ENCODE measurements at regions not wholly inside any gene's neighbourhood (a gene's known extent, or its start where the extent isn't known, plus 50 kb on each side); places are given as distances from the start of the nearest gene placed in this dataset.
A peak's percentile ranks its signal among the peaks of the same experiment; 100 is the strongest.

DNA sequence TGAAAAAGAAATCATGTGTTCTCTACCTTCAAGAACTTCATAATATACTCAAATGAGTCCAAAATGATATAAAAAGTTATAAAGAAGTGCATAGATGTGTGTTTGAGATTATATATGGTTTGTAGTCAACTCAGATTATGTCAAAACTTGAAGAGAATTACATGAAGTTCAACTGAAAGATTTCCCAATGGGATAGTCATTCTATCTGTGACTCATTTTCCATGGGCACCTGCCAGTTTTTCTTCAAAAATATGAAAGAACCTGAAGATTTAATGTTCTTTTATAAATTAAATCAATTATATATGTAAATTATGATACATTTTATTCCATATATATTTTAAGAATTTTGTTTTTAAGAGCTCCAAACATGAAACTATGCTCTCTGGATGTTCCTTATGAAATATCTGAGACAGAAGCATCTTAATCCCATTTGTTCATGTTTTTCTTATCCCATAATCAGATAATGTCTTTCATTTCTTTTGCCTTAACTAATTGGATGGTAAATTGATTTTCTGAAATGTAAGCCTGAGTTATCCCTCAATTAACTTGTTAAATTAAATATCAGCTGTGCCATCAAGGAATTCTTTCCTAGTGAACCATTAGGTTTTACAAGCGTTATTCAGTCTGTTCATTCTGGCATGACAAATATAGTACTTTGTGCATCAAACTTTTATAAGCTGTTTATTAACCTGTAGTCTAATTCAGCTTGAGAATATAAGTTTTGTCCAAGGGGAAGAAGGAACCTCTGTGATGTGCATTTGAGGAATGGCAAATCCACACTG, 387.1 kb downstream of the IPMK start:
- DNase-seq (ENCODE audit: low read depth): no peak

DNA sequence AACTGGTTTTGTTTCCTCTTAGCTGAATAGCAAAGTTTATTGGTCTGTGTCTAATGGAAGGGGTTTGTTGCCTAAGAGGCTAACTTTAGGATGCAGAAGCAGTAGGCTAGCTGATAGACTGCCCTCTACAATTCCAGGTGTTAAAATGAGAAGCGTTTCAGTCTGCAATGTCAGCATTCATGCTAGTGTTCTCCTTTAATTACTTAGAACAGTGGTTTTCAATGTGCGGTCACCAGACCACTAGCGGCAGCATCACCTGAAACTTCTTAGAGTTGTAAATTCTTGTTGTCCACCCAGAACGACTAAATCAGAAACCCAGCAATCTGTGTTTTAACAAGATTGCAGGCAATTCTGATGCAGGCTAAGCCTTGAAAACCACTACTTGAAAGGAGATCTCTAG, 392.9 kb downstream of the IPMK start:
- DNase-seq (ENCODE audit: low read depth): no peak

DNA sequence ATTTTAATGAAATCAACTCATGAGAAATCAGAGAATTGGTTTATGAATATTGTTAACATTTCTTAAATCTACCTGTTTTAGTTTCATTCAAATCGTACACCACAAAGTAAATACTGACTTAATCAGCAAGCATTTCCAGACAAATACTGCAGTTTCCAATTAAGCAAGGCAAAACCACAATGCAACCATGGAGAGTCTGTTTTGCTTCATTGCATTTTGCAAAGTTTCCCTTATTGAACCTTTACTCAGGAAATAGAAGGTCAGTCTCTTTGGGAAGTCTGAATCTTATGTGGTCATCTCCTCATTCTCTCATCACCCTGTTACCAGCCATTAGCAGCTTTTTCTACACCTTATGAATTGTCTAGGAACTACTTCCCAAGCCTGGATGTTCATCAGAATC, 400.5 kb downstream of the IPMK start:
- no peak for DNase-seq (ENCODE audit: low read depth)

DNA sequence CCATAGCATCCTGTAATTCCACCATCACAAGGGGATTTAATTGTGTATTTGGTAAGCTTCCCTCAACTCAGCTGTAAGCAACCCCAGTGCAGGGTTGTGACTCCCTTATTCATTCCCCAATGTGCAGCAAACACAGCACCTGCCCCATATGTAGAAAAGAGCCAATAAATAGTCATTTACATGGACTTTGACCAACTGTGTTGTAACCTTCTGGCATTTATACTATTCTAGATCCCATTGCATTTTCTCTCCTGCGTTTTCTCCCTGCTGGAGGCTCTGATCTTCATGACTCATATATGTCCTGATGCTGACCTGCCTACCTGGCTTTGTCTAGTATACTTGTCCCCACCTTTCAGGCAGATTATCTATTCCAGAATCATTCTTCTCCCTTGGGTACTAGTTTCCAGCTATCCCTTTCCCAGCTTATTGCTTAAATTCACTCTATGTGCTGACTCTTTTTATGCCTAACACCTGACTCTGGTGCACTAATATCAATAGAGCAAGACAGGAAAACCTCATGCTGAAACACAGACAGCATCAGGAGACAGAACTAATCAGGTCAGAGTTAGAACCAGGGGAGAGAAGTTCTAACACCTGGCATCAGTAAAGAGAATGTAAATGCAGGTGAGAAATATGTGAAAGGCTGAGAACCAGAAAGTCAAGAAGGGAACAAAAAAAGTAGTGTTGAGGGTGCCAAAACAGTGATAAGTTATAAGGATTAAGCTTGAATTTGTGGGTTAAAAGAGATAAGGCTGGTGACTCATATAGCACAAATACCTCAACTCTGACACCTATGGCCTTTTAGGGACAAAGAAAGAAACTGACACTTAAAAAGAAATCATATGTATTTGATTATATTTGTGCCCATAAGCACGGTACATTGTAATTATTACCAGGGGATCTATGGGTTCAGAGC, 402.7 kb downstream of the IPMK start:
- DNase-seq (ENCODE audit: low read depth): peak; percentile 4

DNA sequence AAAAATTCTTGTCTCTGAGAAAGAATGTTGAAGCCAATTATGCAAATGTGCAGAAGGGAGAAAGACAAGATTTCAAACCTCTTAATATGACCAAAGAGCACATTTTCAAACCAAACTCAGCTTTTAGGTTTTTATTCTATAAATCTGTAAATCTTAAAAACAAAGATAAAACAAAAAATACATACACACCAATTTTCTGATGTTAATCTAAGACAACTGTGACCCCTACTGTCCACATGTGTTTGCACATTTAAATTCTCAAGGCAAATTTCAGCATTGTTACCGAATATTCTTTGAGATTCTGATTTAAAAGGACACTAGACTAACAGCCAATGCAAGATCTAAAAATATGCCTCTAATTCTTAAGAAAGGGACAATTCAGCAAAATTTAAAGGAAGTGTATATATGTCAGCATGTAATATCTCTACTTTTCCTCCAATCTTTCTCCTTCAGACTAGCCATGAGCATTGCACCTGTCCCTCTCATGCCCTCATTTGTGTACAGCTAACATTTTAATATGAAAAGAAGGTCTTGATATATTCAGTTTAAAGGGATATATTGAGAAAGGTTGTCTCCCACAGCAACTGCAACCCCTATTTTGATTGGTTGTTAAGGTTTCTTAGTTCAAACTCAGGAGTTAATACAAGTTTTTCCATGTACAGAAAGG, 417.9 kb downstream of the IPMK start:
- DNase-seq (ENCODE audit: low read depth): no peak

DNA sequence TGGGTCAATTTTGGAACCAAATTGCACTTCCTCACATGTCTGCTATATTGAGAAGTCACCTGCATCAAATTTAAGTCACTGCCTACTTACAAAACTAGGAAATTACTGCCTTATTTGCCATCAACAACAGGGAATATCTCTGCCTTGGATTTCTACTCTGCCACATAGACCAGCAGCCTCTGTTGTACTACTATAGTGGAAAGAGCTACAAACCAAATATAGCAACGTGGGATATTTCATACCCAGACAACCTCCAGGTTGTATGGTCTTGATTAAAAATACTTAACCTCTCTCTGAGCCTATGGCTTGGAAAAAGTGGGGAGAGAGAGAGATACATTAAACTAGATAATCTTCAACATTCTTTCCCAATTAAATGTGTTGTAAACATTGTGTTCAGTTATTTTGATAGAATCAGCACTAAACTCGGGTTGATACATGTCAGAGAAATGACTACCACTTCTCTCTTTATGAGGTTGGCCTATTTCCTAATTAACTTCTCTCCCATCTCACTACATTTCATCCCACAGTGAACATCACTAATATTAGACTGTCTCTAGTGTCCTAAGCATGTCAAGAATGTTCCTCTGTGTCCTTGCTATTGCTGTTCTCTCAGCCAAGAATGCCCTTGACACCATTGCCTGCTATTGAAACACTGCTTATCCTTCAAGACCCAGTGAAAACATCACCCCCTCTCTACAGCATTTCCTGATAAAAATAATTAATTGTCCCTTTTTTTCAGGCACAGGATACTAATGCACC, 421.2 kb downstream of the IPMK start:
- no peak for DNase-seq (ENCODE audit: low read depth)

DNA sequence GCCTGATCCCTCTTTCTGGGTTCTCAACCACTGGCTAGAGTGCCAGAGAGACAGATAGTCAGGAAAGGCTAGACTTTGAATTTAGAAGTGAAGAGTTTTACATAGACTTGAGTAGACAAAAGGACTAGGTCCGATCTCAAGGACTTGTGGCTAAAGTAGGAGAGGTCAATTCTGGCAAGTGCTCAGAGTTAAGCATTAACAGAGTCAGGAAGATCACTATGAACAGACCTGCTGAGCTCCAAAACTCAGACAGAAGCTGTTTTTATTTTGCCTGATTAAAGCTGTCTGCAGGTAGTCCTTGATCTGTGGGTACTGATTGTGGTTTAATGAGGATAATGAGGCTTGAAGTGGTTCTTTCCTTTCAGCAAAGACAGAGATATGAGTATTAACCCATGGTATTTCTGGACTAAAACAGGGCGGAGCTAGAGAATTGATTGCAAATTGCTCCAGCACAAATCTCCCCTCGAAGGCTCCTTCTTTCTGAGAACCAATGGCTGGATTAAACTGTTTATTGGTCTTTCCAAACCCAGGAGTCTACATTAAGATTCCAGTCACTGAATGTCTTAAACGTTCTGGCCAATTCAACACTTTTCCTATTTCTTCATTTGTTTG, 423.2 kb downstream of the IPMK start:
- no peak for DNase-seq (ENCODE audit: low read depth)

DNA sequence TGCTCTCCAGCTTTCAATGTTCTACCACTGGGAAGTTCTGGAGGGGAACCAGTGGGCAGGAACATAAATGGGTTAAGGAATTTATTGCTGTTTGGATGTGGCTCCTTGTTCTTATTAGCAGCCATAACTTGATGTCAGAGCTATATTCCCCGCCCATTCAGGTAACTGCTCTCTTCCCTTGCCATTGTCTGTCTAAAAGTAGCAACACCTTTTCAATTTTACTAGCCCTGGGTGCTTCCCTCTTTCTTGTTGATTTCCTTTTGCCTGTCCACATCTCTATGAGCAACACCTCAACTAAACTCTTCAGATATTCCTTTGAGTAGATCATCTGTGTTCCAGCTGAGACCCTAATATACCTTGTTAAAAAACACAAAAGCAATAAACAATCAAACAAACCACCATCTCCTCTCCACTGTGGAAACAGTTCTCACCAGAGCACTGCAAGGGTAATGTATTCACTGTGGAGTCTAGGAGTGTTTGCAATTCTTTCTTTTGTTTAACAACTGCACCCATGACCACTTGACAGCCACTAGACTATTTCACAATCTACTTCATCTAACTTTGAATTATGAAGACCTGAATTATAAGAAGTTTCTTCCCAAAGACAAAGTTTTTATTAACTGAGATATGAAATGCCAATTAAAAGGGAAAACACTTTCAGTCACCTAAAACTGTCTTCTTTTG, 436.7 kb downstream of the IPMK start:
- no peak for DNase-seq (ENCODE audit: low read depth)

DNA sequence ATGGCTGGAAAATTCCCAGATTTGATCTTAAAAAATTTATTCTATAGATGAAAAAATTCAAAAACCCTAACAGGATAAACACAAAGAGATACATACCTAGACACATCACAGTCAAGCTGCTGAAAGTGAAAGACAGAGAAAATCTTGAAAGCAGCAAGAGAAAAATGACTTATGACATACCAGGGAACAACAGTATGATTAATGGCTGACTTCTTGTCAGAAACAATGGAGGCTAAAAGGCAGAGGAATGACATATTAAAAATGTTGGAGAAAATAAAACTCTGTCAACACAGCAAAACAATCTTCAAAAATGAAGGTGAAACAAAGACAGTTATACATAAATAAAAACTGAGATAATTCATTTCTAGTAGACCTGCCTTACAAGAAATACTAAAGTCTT, 442.7 kb downstream of the IPMK start:
- DNase-seq (ENCODE audit: low read depth): no peak

DNA sequence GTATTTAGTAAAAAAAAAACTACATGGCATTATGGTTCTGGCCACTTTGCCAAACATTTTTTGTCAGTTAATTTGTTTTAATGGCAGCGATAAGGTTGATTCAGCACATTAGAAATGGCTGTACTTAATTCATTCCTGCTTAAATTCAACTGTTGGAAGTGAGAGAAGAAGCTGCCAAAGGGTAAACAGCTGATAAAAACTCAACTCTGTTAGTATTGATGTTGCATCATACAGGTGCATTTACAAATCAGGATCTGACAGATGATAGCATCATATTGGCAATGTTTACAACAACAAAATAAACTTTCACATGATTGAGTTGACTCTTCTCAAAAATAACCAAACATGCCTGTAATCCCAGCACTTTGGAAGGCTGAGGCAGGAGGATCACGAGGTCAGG, 444.3 kb downstream of the IPMK start:
- DNase-seq (ENCODE audit: low read depth): no peak

DNA sequence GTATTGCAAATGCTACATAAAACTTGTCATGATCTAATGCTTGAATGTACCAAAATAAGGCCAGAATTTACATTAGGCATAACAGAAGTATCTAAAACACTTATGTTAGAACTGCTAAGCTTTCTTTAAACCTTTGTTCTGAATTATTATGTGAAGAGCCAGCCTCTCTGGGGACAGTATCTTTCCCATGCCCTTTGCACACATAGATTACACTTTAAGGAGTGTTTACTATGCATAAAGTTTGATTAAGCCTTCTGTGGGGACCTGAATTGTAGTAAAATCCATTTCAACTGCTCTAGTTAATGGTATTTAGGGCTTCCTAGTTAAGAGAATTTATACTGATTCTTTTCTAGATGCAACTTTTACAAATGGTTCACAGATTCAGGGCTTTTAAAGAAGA, 444.7 kb downstream of the IPMK start:
- no peak for DNase-seq (ENCODE audit: low read depth)

DNA sequence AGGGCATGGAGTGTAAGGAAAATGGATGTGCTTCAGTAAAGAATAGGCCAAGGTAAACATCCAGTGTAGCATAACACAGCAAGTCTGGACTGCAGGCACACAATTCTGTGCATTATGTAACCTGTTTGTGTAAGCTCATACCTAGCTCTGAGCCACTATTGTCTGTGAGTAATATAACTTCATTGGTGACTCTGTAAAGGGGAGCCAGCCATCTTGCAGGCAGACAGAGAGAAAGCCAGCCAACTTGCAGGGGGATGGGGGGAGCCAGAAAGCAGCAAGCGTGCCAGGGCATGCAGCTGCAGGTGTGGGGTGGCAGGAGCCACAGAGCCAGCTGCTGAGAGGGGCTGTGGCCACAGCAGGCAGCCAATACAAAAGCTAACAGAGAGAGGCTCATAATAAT, 449.2 kb downstream of the IPMK start:
- DNase-seq (ENCODE audit: low read depth): no peak

DNA sequence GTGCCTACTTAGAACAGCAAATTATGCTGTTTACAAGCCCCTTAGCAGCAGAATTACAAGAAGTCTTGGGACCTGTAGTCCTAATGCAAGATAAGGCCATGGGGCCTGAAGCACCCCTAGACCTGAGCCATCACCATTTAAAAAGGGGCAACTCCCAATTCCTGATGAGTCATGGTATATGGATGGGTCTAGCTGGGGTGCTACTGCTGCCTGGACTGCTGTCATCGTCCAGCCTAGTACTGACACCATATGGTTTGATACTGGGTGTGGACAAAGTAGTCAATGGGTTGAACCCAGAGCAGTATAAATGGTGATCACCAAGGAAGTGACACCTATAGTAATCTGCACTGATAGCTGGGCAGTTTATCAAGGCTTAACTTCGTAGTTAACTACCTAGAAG, 450.0 kb downstream of the IPMK start:
- no peak for DNase-seq (ENCODE audit: low read depth)

DNA sequence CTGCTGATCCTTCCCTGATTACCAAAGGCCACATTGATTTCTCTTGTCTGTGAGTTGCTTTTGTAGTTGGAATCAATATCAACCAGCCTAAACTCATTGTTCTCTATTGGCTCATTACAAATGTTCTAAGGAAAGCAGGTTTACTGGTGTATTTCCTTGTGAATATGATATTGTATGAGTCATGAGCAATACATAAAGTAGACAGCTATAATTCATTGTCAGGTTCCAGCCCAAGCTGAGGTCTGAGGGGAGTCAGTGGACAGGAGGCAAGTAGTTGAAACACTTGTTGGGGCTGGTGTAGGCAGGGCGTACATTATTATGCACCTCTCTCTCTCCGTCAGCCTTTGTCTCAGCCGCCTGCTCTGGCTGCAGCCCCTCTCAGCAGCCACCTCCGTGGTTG, 451.7 kb downstream of the IPMK start:
- no peak for DNase-seq (ENCODE audit: low read depth)

DNA sequence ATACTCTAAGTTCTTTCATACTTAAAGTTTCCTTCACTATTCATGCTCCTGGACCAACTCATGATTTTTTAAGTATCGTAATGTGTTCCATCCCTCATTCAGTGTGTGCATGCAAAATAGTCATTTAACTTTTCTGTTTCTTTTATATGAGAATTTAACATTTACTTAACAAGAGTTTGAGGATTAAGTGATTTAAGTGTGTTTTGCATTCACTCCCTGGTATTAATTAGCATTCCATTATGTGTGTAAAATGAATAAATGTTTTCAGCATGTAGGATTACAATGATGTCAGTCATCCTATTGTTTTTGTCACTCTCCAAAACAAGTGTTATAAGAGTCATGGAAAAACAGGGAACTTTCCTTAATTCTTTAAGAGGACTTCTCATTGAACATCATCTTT, 457.7 kb downstream of the IPMK start:
- DNase-seq (ENCODE audit: low read depth): no peak

DNA sequence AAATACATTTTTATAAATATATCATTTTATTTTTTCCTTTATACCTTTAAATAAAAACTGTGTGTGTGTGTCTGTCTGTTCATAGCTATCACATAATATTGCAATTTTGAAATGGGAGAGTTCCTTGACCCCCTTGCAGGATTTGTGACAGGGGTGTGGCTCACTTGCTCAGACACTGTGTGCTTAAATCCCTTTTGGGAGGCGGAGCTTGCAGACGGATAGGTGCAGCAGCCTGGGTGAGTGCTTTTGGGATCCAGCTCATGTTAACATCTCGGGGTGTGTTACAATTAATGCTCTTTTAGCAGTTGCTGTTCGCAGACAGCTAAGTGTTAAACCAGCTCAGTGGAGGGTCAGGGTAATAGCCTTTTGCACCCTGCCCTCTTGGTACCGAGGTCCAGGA, 459.8 kb downstream of the IPMK start:
- no peak for DNase-seq (ENCODE audit: low read depth)

DNA sequence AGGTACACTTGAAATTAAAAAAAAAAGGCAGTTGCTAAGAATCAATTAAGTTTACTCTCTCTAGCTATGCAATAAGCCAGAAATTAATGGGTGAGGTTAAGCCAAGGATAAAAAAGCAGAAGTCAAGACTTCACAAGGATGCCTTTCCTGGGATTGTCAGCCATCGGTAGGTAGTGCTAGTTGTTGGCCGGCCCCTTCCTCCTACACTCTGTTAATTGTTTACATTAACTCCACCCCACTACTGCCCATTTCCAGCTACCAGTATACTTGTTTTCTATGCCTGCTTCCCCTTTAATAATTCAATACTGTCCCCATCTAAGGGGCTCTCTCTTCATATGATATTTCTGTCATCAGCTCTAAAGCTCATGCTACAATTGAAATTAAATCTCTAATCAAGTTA, 461.0 kb downstream of the IPMK start:
- no peak for DNase-seq (ENCODE audit: low read depth)

DNA sequence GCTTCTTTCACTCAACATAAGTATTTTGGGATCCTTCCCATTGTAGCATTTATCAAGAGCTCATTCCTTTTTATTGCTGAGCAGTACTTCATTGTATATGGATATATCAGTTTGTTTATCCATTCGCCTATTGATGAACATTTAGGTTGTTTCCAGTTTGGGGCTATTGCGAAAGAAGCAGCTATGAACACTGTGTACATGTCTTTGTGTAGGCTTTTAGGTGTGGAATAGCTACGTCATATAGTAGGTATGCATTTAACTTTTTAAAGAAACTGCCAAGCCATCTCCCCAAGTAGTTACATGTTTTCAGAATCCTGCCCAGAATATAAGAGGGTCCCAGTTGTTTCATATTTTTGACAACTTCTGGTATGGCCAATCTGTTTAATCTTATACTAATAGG, 468.1 kb downstream of the IPMK start:
- no peak for DNase-seq (ENCODE audit: low read depth)

DNA sequence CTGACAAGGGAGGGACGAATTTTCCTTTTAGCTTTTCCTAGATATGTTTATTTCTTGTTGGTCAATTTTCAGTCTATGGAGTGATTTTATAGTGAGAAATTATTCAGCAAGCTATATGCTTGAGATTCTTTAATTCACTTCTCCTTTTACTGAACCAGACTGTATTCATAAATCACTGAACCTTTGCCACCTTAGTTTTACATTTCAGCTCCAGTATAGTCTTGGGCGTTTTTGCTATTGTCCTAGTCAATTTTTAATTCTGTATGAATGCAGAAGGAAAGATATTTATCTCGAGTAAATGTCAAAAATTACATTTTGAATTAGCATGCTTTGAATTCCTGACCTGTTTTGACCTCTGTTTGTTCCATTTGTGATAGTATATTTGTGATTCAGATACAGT, 468.9 kb downstream of the IPMK start:
- DNase-seq (ENCODE audit: low read depth): no peak

DNA sequence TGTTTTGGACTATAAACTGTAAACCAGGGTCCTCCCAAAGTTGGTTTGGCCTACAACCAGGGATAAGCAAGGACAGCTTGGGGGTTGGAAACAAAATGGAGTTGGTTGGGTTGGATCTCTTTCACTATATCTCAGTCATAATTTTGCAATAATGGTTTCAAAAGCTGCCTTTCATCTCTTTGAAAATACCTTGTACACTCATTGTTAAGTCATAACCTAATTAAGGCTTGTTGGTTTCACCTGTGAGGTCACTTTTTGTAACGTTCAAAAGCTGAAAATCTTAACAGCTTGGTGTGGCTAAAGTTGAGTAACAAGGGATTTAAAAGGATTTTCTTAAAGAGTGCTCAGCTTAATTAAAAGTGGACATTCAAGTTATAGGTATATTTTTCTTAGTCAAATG, 476.1 kb downstream of the IPMK start:
- DNase-seq (ENCODE audit: low read depth): no peak

DNA sequence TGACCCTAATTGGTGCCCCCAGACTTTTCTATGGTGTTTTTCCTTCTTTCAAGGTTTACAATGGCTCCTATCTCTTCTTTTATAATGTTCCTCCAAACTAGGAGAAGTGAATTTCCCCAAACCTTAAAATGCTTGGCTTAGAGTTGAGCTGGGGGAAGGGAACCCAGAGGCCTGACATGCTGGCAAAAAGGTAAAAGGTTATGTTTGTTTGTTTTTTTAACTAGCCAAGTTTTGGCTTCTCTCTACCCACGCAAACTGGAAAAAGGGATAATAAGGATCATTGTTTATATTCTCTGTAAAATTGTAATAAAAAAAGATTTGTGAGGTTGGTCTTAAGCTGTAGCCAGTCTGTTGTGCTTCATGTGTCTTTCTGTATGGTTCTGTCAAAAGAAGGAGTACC, 477.0 kb downstream of the IPMK start:
- DNase-seq (ENCODE audit: low read depth): no peak
